ENCODE measurements at regions not wholly inside any gene's neighbourhood (a gene's known extent, or its start where the extent isn't known, plus 50 kb on each side); places are given as distances from the start of the nearest gene placed in this dataset.

GRCh38 chr5:61631438-61631941, 299.4 kb downstream of the ZSWIM6 start:
- TF ChIP-seq, protein P1, sequence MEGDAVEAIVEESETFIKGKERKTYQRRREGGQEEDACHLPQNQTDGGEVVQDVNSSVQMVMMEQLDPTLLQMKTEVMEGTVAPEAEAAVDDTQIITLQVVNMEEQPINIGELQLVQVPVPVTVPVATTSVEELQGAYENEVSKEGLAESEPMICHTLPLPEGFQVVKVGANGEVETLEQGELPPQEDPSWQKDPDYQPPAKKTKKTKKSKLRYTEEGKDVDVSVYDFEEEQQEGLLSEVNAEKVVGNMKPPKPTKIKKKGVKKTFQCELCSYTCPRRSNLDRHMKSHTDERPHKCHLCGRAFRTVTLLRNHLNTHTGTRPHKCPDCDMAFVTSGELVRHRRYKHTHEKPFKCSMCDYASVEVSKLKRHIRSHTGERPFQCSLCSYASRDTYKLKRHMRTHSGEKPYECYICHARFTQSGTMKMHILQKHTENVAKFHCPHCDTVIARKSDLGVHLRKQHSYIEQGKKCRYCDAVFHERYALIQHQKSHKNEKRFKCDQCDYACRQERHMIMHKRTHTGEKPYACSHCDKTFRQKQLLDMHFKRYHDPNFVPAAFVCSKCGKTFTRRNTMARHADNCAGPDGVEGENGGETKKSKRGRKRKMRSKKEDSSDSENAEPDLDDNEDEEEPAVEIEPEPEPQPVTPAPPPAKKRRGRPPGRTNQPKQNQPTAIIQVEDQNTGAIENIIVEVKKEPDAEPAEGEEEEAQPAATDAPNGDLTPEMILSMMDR (IDR thresholded peaks at IDR 0.05): no peak
- no peak for TF ChIP-seq POLR2A (IDR thresholded peaks at IDR 0.05)
